Activated T-helper 17 cell treated with anti-CD3 and anti-CD28 coated beads, Interleukin-2, amount 50 U/mL, for 72 hours (primary cell): ENCODE measurements at regions not wholly inside any gene's neighbourhood (a gene's known extent, or its start where the extent isn't known, plus 50 kb on each side); places are given as distances from the start of the nearest gene placed in this dataset.
"Not testable (repeated sequence)": the region's sequence is repeated elsewhere in the genome, so short reads cannot be mapped to it uniquely, and the experiment has no call there.

Experiments used
- ATAC-seq: fragments of 150-1000 bp; cut with Tn5 transposase; replicated peaks from 2 replicates; pipeline ENCODE4 v1.10.0; 2021; ENCODE audit warnings: mild to moderate bottlenecking, moderate library complexity
- H3K27ac Mint-ChIP-seq: one replicate; pipeline ENCODE4 v1.8.0; 2022; ENCODE audit warnings: mixed read lengths
- H3K27me3 Mint-ChIP-seq: one replicate; pipeline ENCODE4 v1.8.0; 2022; ENCODE audit warnings: mixed read lengths
- H3K36me3 Mint-ChIP-seq: one replicate; pipeline ENCODE4 v1.8.0; 2022; ENCODE audit warnings: low read depth, mild to moderate bottlenecking, mixed read lengths
- H3K4me1 Mint-ChIP-seq: one replicate; pipeline ENCODE4 v1.8.0; 2022; ENCODE audit warnings: mixed read lengths
- H3K4me3 Mint-ChIP-seq: one replicate; pipeline ENCODE4 v1.8.0; 2022; ENCODE audit warnings: mild to moderate bottlenecking, mixed read lengths
- H3K9me3 Mint-ChIP-seq: one replicate; pipeline ENCODE4 v1.8.0; 2022; ENCODE audit warnings: mixed read lengths

- peaks cover 14% of the 10 kb centered on the region for H3K4me1 Mint-ChIP-seq
- no peaks in the 10 kb centered on the region for H3K9me3 Mint-ChIP-seq
- H3K4me3 Mint-ChIP-seq = no peak overlapping the region
- no peak for ATAC-seq
- H3K27ac Mint-ChIP-seq = peak overlapping the region; percentile 80
- no peaks in the 10 kb centered on the region for H3K36me3 Mint-ChIP-seq
- H3K27me3 Mint-ChIP-seq = no peaks in the 10 kb centered on the region
These were observed 84.5 kb upstream of the PLET1 start for GRCh38 chr11:112345166-112345565.

- H3K36me3 Mint-ChIP-seq = no peaks in the 10 kb centered on the region
- peaks cover 14% of the 10 kb centered on the region for H3K4me1 Mint-ChIP-seq
- no peak overlapping the region for H3K27ac Mint-ChIP-seq
- no peak overlapping the region for H3K4me3 Mint-ChIP-seq
- H3K9me3 Mint-ChIP-seq = no peaks in the 10 kb centered on the region
- no peaks in the 10 kb centered on the region for H3K27me3 Mint-ChIP-seq
- ATAC-seq = no peak
These were observed 85.0 kb upstream of the PLET1 start for GRCh38 chr11:112345706-112346105.

- no peaks in the 10 kb centered on the region for H3K9me3 Mint-ChIP-seq
- H3K4me3 Mint-ChIP-seq = no peak overlapping the region
- no peak overlapping the region for H3K27ac Mint-ChIP-seq
- H3K4me1 Mint-ChIP-seq = peaks cover 14% of the 10 kb centered on the region
- H3K36me3 Mint-ChIP-seq = no peaks in the 10 kb centered on the region
- no peak for ATAC-seq
- no peaks in the 10 kb centered on the region for H3K27me3 Mint-ChIP-seq
These were observed 85.9 kb upstream of the PLET1 start for GRCh38 chr11:112346586-112346985.

GRCh38 chr11:112348480-112349029 lies 87.9 kb upstream of the PLET1 start:
- H3K27ac Mint-ChIP-seq = no peak overlapping the region
- no peaks in the 10 kb centered on the region for H3K27me3 Mint-ChIP-seq
- no peak overlapping the region for H3K4me3 Mint-ChIP-seq
- H3K36me3 Mint-ChIP-seq = no peaks in the 10 kb centered on the region
- ATAC-seq = peak; percentile 67
- peaks cover 19% of the 10 kb centered on the region for H3K4me1 Mint-ChIP-seq
- no peaks in the 10 kb centered on the region for H3K9me3 Mint-ChIP-seq

- not testable (repeated sequence) for H3K4me3 Mint-ChIP-seq, H3K27ac Mint-ChIP-seq, ATAC-seq, H3K27me3 Mint-ChIP-seq, H3K36me3 Mint-ChIP-seq, H3K9me3 Mint-ChIP-seq
- peaks cover 12% of the 10 kb centered on the region for H3K4me1 Mint-ChIP-seq
These were observed 90.8 kb upstream of the PLET1 start for GRCh38 chr11:112351423-112351822.

GRCh38 chr11:112352907-112353306 lies 92.2 kb upstream of the PLET1 start:
- Mint-ChIP-seq H3K36me3 (no peaks in the 10 kb centered on the region), H3K27ac (peak overlapping the region; percentile 37), H3K9me3 (peaks cover 3% of the 10 kb centered on the region), H3K4me1 (peaks cover 12% of the 10 kb centered on the region), H3K4me3 (no peak overlapping the region), H3K27me3 (no peaks in the 10 kb centered on the region)
- peak; percentile 49 for ATAC-seq

- Mint-ChIP-seq H3K36me3 (no peaks in the 10 kb centered on the region), H3K4me1 (peaks cover 5% of the 10 kb centered on the region), H3K9me3 (peaks cover 3% of the 10 kb centered on the region), H3K27me3 (no peaks in the 10 kb centered on the region), H3K27ac (peak overlapping the region; percentile 14), H3K4me3 (no peak overlapping the region)
- ATAC-seq = peak; percentile 52
These were observed 93.7 kb upstream of the PLET1 start for GRCh38 chr11:112354364-112354763.

- H3K27ac Mint-ChIP-seq = no peak overlapping the region
- H3K36me3 Mint-ChIP-seq = no peaks in the 10 kb centered on the region
- peaks cover 5% of the 10 kb centered on the region for H3K4me1 Mint-ChIP-seq
- peaks cover 3% of the 10 kb centered on the region for H3K9me3 Mint-ChIP-seq
- ATAC-seq = no peak
- H3K27me3 Mint-ChIP-seq = no peaks in the 10 kb centered on the region
- no peak overlapping the region for H3K4me3 Mint-ChIP-seq
These were observed 95.1 kb upstream of the PLET1 start for GRCh38 chr11:112355726-112356125.

- Mint-ChIP-seq H3K9me3 (peaks cover 3% of the 10 kb centered on the region), H3K36me3 (no peaks in the 10 kb centered on the region), H3K4me3 (no peak overlapping the region), H3K4me1 (peaks cover 5% of the 10 kb centered on the region), H3K27me3 (no peaks in the 10 kb centered on the region), H3K27ac (no peak overlapping the region)
- no peak for ATAC-seq
These were observed 96.8 kb upstream of the PLET1 start for GRCh38 chr11:112357488-112357887.

GRCh38 chr11:112361396-112361795 lies 100.7 kb upstream of the PLET1 start:
- Mint-ChIP-seq H3K9me3 (no peaks in the 10 kb centered on the region), H3K27me3 (no peaks in the 10 kb centered on the region), H3K4me1 (no peaks in the 10 kb centered on the region), H3K36me3 (no peaks in the 10 kb centered on the region), H3K4me3 (no peak overlapping the region), H3K27ac (no peak overlapping the region)
- ATAC-seq = no peak

GRCh38 chr11:112363527-112363926 lies 102.9 kb upstream of the PLET1 start:
- Mint-ChIP-seq H3K27me3 (no peaks in the 10 kb centered on the region), H3K9me3 (no peaks in the 10 kb centered on the region), H3K36me3 (no peaks in the 10 kb centered on the region), H3K4me1 (peaks cover 4% of the 10 kb centered on the region), H3K4me3 (no peak overlapping the region), H3K27ac (no peak overlapping the region)
- no peak for ATAC-seq

- H3K4me3 Mint-ChIP-seq = no peak overlapping the region
- H3K4me1 Mint-ChIP-seq = peaks cover 4% of the 10 kb centered on the region
- H3K36me3 Mint-ChIP-seq = no peaks in the 10 kb centered on the region
- H3K9me3 Mint-ChIP-seq = no peaks in the 10 kb centered on the region
- ATAC-seq = no peak
- no peak overlapping the region for H3K27ac Mint-ChIP-seq
- H3K27me3 Mint-ChIP-seq = no peaks in the 10 kb centered on the region
These were observed 104.4 kb upstream of the PLET1 start for GRCh38 chr11:112364962-112365481.

- Mint-ChIP-seq H3K36me3 (no peaks in the 10 kb centered on the region), H3K4me3 (no peak overlapping the region), H3K4me1 (peaks cover 4% of the 10 kb centered on the region), H3K27me3 (no peaks in the 10 kb centered on the region), H3K9me3 (no peaks in the 10 kb centered on the region), H3K27ac (peak overlapping the region; percentile 5)
- no peak for ATAC-seq
These were observed 105.4 kb upstream of the PLET1 start for GRCh38 chr11:112366012-112366411.

GRCh38 chr11:112366777-112367176 lies 106.1 kb upstream of the PLET1 start:
- H3K9me3 Mint-ChIP-seq = no peaks in the 10 kb centered on the region
- no peak overlapping the region for H3K27ac Mint-ChIP-seq
- peak; percentile 48 for ATAC-seq
- no peaks in the 10 kb centered on the region for H3K27me3 Mint-ChIP-seq
- peaks cover 4% of the 10 kb centered on the region for H3K4me1 Mint-ChIP-seq
- H3K4me3 Mint-ChIP-seq = no peak overlapping the region
- no peaks in the 10 kb centered on the region for H3K36me3 Mint-ChIP-seq

GRCh38 chr11:112367461-112367860 lies 106.8 kb upstream of the PLET1 start:
- Mint-ChIP-seq H3K27me3 (no peaks in the 10 kb centered on the region), H3K36me3 (no peaks in the 10 kb centered on the region), H3K27ac (no peak overlapping the region), H3K4me1 (peaks cover 4% of the 10 kb centered on the region), H3K9me3 (no peaks in the 10 kb centered on the region), H3K4me3 (no peak overlapping the region)
- no peak for ATAC-seq

- ATAC-seq = no peak
- no peak overlapping the region for H3K4me3 Mint-ChIP-seq
- no peaks in the 10 kb centered on the region for H3K9me3 Mint-ChIP-seq
- no peaks in the 10 kb centered on the region for H3K27me3 Mint-ChIP-seq
- no peaks in the 10 kb centered on the region for H3K36me3 Mint-ChIP-seq
- peaks cover 4% of the 10 kb centered on the region for H3K4me1 Mint-ChIP-seq
- no peak overlapping the region for H3K27ac Mint-ChIP-seq
These were observed 107.2 kb upstream of the PLET1 start for GRCh38 chr11:112367895-112368294.
